Liver (tissue), 3 donors: ENCODE measurements at regions not wholly inside any gene's neighbourhood (a gene's known extent, or its start where the extent isn't known, plus 50 kb on each side); places are given as distances from the start of the nearest gene placed in this dataset.

ENCODE experiments used
- FOXA2 ChIP-seq: IDR thresholded peaks from 2 replicates; pipeline ENCODE4 v1.6.1; 2016; ENCODE audit warnings: antibody characterized with exemption
- GABPA ChIP-seq, 2 donors: IDR thresholded peaks in 1 of 2; conservative IDR thresholded peaks in 1 of 2; 2 replicates each; pipeline ENCODE4 v1.6.1; 2016; ENCODE audit warnings: antibody characterized with exemption in 2 of 2, mild to moderate bottlenecking in 1 of 2, moderate library complexity in 1 of 2
- MAX ChIP-seq: IDR thresholded peaks from 2 replicates; pipeline ENCODE4 v1.6.1; 2016; ENCODE audit warnings: antibody characterized with exemption
- RAD21 ChIP-seq, 2 donors: IDR thresholded peaks; 2 replicates each; pipeline ENCODE4 v1.6.1; 2016; ENCODE audit warnings: antibody characterized with exemption in 2 of 2, mild to moderate bottlenecking in 2 of 2
- RXRA ChIP-seq, 2 donors: IDR thresholded peaks; 2 replicates each; pipeline ENCODE4 v1.6.1; 2017 to 2018; ENCODE audit warnings: antibody characterized with exemption in 2 of 2, mild to moderate bottlenecking in 1 of 2
- SP1 ChIP-seq: IDR thresholded peaks from 2 replicates; pipeline ENCODE4 v1.6.1; 2018; ENCODE audit warnings: antibody characterized with exemption, mild to moderate bottlenecking
- TAF1 ChIP-seq: conservative IDR thresholded peaks from 2 replicates; pipeline ENCODE4 v1.6.1; 2016; ENCODE audit warnings: antibody characterized with exemption, mild to moderate bottlenecking
- YY1 ChIP-seq: IDR thresholded peaks from 2 replicates; pipeline ENCODE4 v1.6.1; 2016; ENCODE audit warnings: antibody characterized with exemption, mild to moderate bottlenecking
- ZBTB33 ChIP-seq: IDR thresholded peaks from 2 replicates; pipeline ENCODE4 v1.6.1; 2016; ENCODE audit warnings: antibody characterized with exemption
- TF ChIP-seq, protein P1 (sequence below): fragments of 150-350 bp; IDR thresholded peaks from 2 replicates; pipeline ENCODE4 v1.5.1; 2017; ENCODE audit warnings: improper control_type of control experiment, low read depth, low read length; ENCODE audit not compliant: missing input control
- TF ChIP-seq, protein P2 (sequence below): IDR thresholded peaks from 2 replicates; pipeline ENCODE4 v1.6.1; 2016; ENCODE audit warnings: antibody characterized with exemption, mild to moderate bottlenecking
- donor health status: healthy.
- donor health status: healthy.

GRCh38 chr16:65541646-65542045 lies 419.8 kb upstream of the CDH11 start:
- TF ChIP-seq RAD21 (IDR thresholded peaks at IDR 0.05) (no peak), FOXA2 (no peak), ZBTB33 (no peak), MAX (no peak), TAF1 (no peak), YY1 (no peak), GABPA (IDR thresholded peaks at IDR 0.05 in 1 of 2, conservative IDR thresholded peaks at IDR 0.05 in 1 of 2) (no peak), SP1 (no peak), RXRA (IDR thresholded peaks at IDR 0.05) (no peak)
- TF ChIP-seq, protein P1, sequence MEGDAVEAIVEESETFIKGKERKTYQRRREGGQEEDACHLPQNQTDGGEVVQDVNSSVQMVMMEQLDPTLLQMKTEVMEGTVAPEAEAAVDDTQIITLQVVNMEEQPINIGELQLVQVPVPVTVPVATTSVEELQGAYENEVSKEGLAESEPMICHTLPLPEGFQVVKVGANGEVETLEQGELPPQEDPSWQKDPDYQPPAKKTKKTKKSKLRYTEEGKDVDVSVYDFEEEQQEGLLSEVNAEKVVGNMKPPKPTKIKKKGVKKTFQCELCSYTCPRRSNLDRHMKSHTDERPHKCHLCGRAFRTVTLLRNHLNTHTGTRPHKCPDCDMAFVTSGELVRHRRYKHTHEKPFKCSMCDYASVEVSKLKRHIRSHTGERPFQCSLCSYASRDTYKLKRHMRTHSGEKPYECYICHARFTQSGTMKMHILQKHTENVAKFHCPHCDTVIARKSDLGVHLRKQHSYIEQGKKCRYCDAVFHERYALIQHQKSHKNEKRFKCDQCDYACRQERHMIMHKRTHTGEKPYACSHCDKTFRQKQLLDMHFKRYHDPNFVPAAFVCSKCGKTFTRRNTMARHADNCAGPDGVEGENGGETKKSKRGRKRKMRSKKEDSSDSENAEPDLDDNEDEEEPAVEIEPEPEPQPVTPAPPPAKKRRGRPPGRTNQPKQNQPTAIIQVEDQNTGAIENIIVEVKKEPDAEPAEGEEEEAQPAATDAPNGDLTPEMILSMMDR = no peak
- TF ChIP-seq, protein P2, sequence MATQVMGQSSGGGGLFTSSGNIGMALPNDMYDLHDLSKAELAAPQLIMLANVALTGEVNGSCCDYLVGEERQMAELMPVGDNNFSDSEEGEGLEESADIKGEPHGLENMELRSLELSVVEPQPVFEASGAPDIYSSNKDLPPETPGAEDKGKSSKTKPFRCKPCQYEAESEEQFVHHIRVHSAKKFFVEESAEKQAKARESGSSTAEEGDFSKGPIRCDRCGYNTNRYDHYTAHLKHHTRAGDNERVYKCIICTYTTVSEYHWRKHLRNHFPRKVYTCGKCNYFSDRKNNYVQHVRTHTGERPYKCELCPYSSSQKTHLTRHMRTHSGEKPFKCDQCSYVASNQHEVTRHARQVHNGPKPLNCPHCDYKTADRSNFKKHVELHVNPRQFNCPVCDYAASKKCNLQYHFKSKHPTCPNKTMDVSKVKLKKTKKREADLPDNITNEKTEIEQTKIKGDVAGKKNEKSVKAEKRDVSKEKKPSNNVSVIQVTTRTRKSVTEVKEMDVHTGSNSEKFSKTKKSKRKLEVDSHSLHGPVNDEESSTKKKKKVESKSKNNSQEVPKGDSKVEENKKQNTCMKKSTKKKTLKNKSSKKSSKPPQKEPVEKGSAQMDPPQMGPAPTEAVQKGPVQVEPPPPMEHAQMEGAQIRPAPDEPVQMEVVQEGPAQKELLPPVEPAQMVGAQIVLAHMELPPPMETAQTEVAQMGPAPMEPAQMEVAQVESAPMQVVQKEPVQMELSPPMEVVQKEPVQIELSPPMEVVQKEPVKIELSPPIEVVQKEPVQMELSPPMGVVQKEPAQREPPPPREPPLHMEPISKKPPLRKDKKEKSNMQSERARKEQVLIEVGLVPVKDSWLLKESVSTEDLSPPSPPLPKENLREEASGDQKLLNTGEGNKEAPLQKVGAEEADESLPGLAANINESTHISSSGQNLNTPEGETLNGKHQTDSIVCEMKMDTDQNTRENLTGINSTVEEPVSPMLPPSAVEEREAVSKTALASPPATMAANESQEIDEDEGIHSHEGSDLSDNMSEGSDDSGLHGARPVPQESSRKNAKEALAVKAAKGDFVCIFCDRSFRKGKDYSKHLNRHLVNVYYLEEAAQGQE = no peak
